ENCODE measurements at regions not wholly inside any gene's neighbourhood (a gene's known extent, or its start where the extent isn't known, plus 50 kb on each side); places are given as distances from the start of the nearest gene placed in this dataset.

GRCh38 chr7:106381252-106381651 is 96.5 kb upstream of the NAMPT start:
- no TSS peak for BruUV-seq (replicated peaks)
- Histone ChIP-seq H3K27ac (ENCODE audit: low read depth, low read length, poor library complexity, severe bottlenecking) (no peak overlapping the region), H3K36me3 (ENCODE audit: insufficient read depth, low read length, poor library complexity, severe bottlenecking) (no peaks in the 10 kb centered on the region), H3K9me3 (ENCODE audit: low read depth, low read length, poor library complexity, severe bottlenecking) (no peaks in the 10 kb centered on the region), H3K4me1 (ENCODE audit: insufficient read depth, low read length, poor library complexity, severe bottlenecking) (no peaks in the 10 kb centered on the region), H3K4me3 (ENCODE audit: low read depth, low read length, poor library complexity, severe bottlenecking) (no peak overlapping the region), H3K27me3 (replicated peaks; ENCODE audit: insufficient read depth, low read depth, low read length, poor library complexity) (no peaks in the 10 kb centered on the region)
- POLR2A ChIA-PET (ENCODE audit: low non-redundant PET): no interaction called here
- CTCF ChIA-PET: no interaction called here
- intact Hi-C loops (cut with micrococcal nuclease; ENCODE audit: unreplicated experiment): no loop called here
- DNase-seq (ENCODE audit: low spot score): no peak
- TF ChIP-seq EZH2 (IDR thresholded peaks at IDR 0.05; ENCODE audit: borderline replicate concordance, low read depth, low read length, poor library complexity, severe bottlenecking): no peak
- TF ChIP-seq CTCF (conservative IDR thresholded peaks at IDR 0.05; ENCODE audit: low read depth, low read length): no peak

GRCh38 chr7:106377847-106378361 is 93.1 kb upstream of the NAMPT start:
- Histone ChIP-seq H3K36me3 (ENCODE audit: insufficient read depth, low read length, poor library complexity, severe bottlenecking) (no peaks in the 10 kb centered on the region), H3K4me1 (ENCODE audit: insufficient read depth, low read length, poor library complexity, severe bottlenecking) (no peaks in the 10 kb centered on the region), H3K9me3 (ENCODE audit: low read depth, low read length, poor library complexity, severe bottlenecking) (no peaks in the 10 kb centered on the region), H3K27me3 (replicated peaks; ENCODE audit: insufficient read depth, low read depth, low read length, poor library complexity) (no peaks in the 10 kb centered on the region), H3K27ac (ENCODE audit: low read depth, low read length, poor library complexity, severe bottlenecking) (no peak overlapping the region), H3K4me3 (ENCODE audit: low read depth, low read length, poor library complexity, severe bottlenecking) (no peak overlapping the region)
- no TSS peak for BruUV-seq (replicated peaks)
- TF ChIP-seq EZH2 (IDR thresholded peaks at IDR 0.05; ENCODE audit: borderline replicate concordance, low read depth, low read length, poor library complexity, severe bottlenecking): no peak
- TF ChIP-seq CTCF (conservative IDR thresholded peaks at IDR 0.05; ENCODE audit: low read depth, low read length): no peak
- no peak for DNase-seq (ENCODE audit: low spot score)
- POLR2A ChIA-PET (ENCODE audit: low non-redundant PET): no interaction called here
- intact Hi-C loops (cut with micrococcal nuclease; ENCODE audit: unreplicated experiment): no loop called here
- CTCF ChIA-PET: no interaction called here

- POLR2A ChIA-PET (ENCODE audit: low non-redundant PET): no interaction called here
- BruUV-seq (replicated peaks): no TSS peak
- H3K36me3 ChIP-seq (ENCODE audit: insufficient read depth, low read length, poor library complexity, severe bottlenecking): no peaks in the 10 kb centered on the region
- TF ChIP-seq CTCF (conservative IDR thresholded peaks at IDR 0.05; ENCODE audit: low read depth, low read length) (no peak), EZH2 (IDR thresholded peaks at IDR 0.05; ENCODE audit: borderline replicate concordance, low read depth, low read length, poor library complexity, severe bottlenecking) (no peak)
- no peaks in the 10 kb centered on the region for H3K9me3 ChIP-seq (ENCODE audit: low read depth, low read length, poor library complexity, severe bottlenecking)
- H3K4me3 ChIP-seq (ENCODE audit: low read depth, low read length, poor library complexity, severe bottlenecking): no peak overlapping the region
- CTCF ChIA-PET: no interaction called here
- H3K4me1 ChIP-seq (ENCODE audit: insufficient read depth, low read length, poor library complexity, severe bottlenecking): no peaks in the 10 kb centered on the region
- no peak overlapping the region for H3K27ac ChIP-seq (ENCODE audit: low read depth, low read length, poor library complexity, severe bottlenecking)
- intact Hi-C loops (cut with micrococcal nuclease; ENCODE audit: unreplicated experiment): no loop called here
- DNase-seq (ENCODE audit: low spot score): no peak
- H3K27me3 ChIP-seq (replicated peaks; ENCODE audit: insufficient read depth, low read depth, low read length, poor library complexity): no peaks in the 10 kb centered on the region
These were observed 91.4 kb upstream of the NAMPT start for GRCh38 chr7:106376026-106376799.

Measured in A673 (cell line).